Glutamatergic neuron (in vitro differentiated cells): ENCODE measurements at regions not wholly inside any gene's neighbourhood (a gene's known extent, or its start where the extent isn't known, plus 50 kb on each side); places are given as distances from the start of the nearest gene placed in this dataset.

Experiments
- DNase-seq: peaks from one replicate; pipeline ENCODE4 v3.0.0; 2022
- H3K27ac Mint-ChIP-seq: one replicate; pipeline ENCODE4 v1.8.0; 2020; ENCODE audit warnings: mild to moderate bottlenecking, mixed read lengths, inconsistent platforms; ENCODE audit not compliant: unreplicated experiment
- H3K27me3 Mint-ChIP-seq: one replicate; pipeline ENCODE4 v1.8.0; 2020; ENCODE audit warnings: mild to moderate bottlenecking, moderate library complexity, mixed read lengths, inconsistent platforms; ENCODE audit not compliant: unreplicated experiment
- H3K36me3 Mint-ChIP-seq: one replicate; pipeline ENCODE4 v1.8.0; 2020; ENCODE audit warnings: mild to moderate bottlenecking, mixed read lengths, inconsistent platforms; ENCODE audit not compliant: unreplicated experiment
- H3K4me1 Mint-ChIP-seq: one replicate; pipeline ENCODE4 v1.8.0; 2020; ENCODE audit warnings: mild to moderate bottlenecking, low read depth, mixed read lengths, inconsistent platforms; ENCODE audit not compliant: unreplicated experiment
- H3K4me3 Mint-ChIP-seq: one replicate; pipeline ENCODE4 v1.8.0; 2020; ENCODE audit warnings: mild to moderate bottlenecking, mixed read lengths, inconsistent platforms; ENCODE audit not compliant: unreplicated experiment
- H3K9me3 Mint-ChIP-seq: one replicate; pipeline ENCODE4 v1.8.0; 2020; ENCODE audit warnings: mild to moderate bottlenecking, moderate library complexity, mixed read lengths, inconsistent platforms; ENCODE audit not compliant: unreplicated experiment
- CTCF ChIP-seq: fragments of 200-600 bp; sonication (generic); IDR thresholded peaks from one replicate; pipeline ENCODE4 v1.5.0; 2021; ENCODE audit not compliant: partially characterized antibody, unreplicated experiment

GRCh38 chr13:112014857-112015256 lies 52.1 kb upstream of the SOX1 start:
- Mint-ChIP-seq H3K4me1 (no peaks in the 10 kb centered on the region), H3K36me3 (peaks cover 8% of the 10 kb centered on the region), H3K27ac (no peak overlapping the region), H3K9me3 (peaks cover 2% of the 10 kb centered on the region), H3K27me3 (peaks cover 2% of the 10 kb centered on the region), H3K4me3 (no peak overlapping the region)
- DNase-seq = no peak
- no peak for TF ChIP-seq CTCF
